PC-9 (cell line): ENCODE measurements at regions not wholly inside any gene's neighbourhood (a gene's known extent, or its start where the extent isn't known, plus 50 kb on each side); places are given as distances from the start of the nearest gene placed in this dataset.

Experiments
- BruUV-seq: library from RNA; stranded (reverse); fragments of 400-500 nt; replicated peaks from 2 replicates; lab custom pipeline; 2021; lab: Mats Ljungman, UMichigan
- CTCF ChIA-PET: fragments of 300-600 bp; sonication (Branson Sonifier 250); formaldehyde crosslinking; loops from one replicate; lab custom pipeline; 2022; ENCODE audit warnings: antibody characterized with exemption; lab: Charles Lee
- POLR2A ChIA-PET: fragments of 300-600 bp; sonication (Branson Sonifier 250); formaldehyde crosslinking; loops from one replicate; lab custom pipeline; 2022; ENCODE audit warnings: antibody characterized with exemption; ENCODE audit not compliant: unreplicated experiment; lab: Charles Lee
- DNase-seq, 2 experiments: peaks; one replicate each; pipeline versions ENCODE4 v3.0.0 to v3.0.0-alpha.2; 2015 to 2022; ENCODE audit warnings: mixed read lengths in 1 of 2
- H2AFZ ChIP-seq: fragments of 200-600 bp; sonication (generic); 2 replicates; pipeline ENCODE4 v1.8.1; 2017; ENCODE audit warnings: antibody characterized with exemption
- H3F3A ChIP-seq: fragments of 200-600 bp; sonication (generic); 2 replicates; pipeline ENCODE4 v1.8.1; 2017; ENCODE audit warnings: antibody characterized with exemption, mild to moderate bottlenecking, low read depth; ENCODE audit not compliant: insufficient read depth
- H3K27ac ChIP-seq: fragments of 200-600 bp; sonication (generic); 2 replicates; pipeline ENCODE4 v1.6.1; 2016; ENCODE audit warnings: mixed run types
- H3K27me3 ChIP-seq: fragments of 200-600 bp; sonication (generic); 2 replicates; pipeline ENCODE4 v1.6.1; 2016; ENCODE audit warnings: low read depth, mixed run types; ENCODE audit not compliant: insufficient read depth
- H3K36me3 ChIP-seq: fragments of 200-600 bp; sonication (generic); 2 replicates; pipeline ENCODE4 v1.6.1; 2016; ENCODE audit warnings: low read depth, mixed run types
- H3K4me1 ChIP-seq: fragments of 200-600 bp; sonication (generic); replicated peaks from 2 replicates; pipeline ENCODE4 v1.6.1; 2016; ENCODE audit warnings: mixed run types; ENCODE audit not compliant: insufficient read depth
- H3K4me2 ChIP-seq: fragments of 200-600 bp; sonication (generic); 2 replicates; pipeline ENCODE4 v1.6.1; 2017; ENCODE audit warnings: mixed run types
- H3K4me3 ChIP-seq: fragments of 200-600 bp; sonication (generic); 2 replicates; pipeline ENCODE4 v1.6.1; 2016; ENCODE audit warnings: mixed run types
- H3K79me2 ChIP-seq: fragments of 200-600 bp; sonication (generic); 2 replicates; pipeline ENCODE4 v1.6.1; 2017; ENCODE audit warnings: low read depth, mixed run types
- H3K9me2 ChIP-seq: fragments of 200-600 bp; sonication (generic); 2 replicates; pipeline ENCODE4 v1.8.1; 2017; ENCODE audit warnings: mild to moderate bottlenecking; ENCODE audit not compliant: insufficient read depth
- H3K9me3 ChIP-seq: fragments of 200-600 bp; sonication (generic); 2 replicates; pipeline ENCODE4 v1.8.1; 2016; ENCODE audit warnings: low read depth; ENCODE audit not compliant: insufficient read depth
- H4K20me1 ChIP-seq: fragments of 200-600 bp; sonication (generic); 2 replicates; pipeline ENCODE4 v1.8.1; 2017; ENCODE audit not compliant: insufficient read depth
- CTCF ChIP-seq: fragments of 200-600 bp; sonication (generic); conservative IDR thresholded peaks from 2 replicates; pipeline ENCODE4 v1.6.1; 2017; ENCODE audit warnings: mixed run types, antibody characterized with exemption, mild to moderate bottlenecking, moderate library complexity
- EZH2 ChIP-seq: fragments of 200-600 bp; sonication (generic); IDR thresholded peaks from 2 replicates; pipeline ENCODE4 v1.8.0; 2017; ENCODE audit warnings: antibody characterized with exemption, low read depth
- intact Hi-C: fragments of 100-400 bp; cut with micrococcal nuclease; formaldehyde crosslinking; loops from one replicate; pipeline ENCODE4 v1.10.0; 2022; ENCODE audit not compliant: unreplicated experiment

GRCh38 chr6:3937438-3937837, 88.3 kb downstream of the FAM50B start:
- Histone ChIP-seq H3K9me2 (no peaks in the 10 kb centered on the region), H3K27me3 (no peaks in the 10 kb centered on the region), H3K79me2 (no peaks in the 10 kb centered on the region), H3K4me2 (no peak overlapping the region), H3K36me3 (no peaks in the 10 kb centered on the region), H3K4me3 (no peak overlapping the region), H3K4me1 (no peaks in the 10 kb centered on the region), H2AFZ (no peak overlapping the region), H4K20me1 (no peaks in the 10 kb centered on the region), H3F3A (no peaks in the 10 kb centered on the region), H3K9me3 (no peaks in the 10 kb centered on the region), H3K27ac (no peak overlapping the region)
- TF ChIP-seq CTCF, result no peak
- no peak for TF ChIP-seq EZH2
- POLR2A ChIA-PET, result interaction anchor here (0.6 kb wide), 1 partner anchor 192 kb away, joined by 4 read pairs; no protein-coding TSS in a partner anchor
- BruUV-seq, result no TSS peak
- DNase-seq, result no peak
- CTCF ChIA-PET, result interaction anchor here (0.6 kb wide), 1 partner anchor 208 kb away, joined by 3 read pairs; no protein-coding TSS in a partner anchor
- intact Hi-C loops, result no loop called here

- Histone ChIP-seq H3K9me2 (no peaks in the 10 kb centered on the region), H4K20me1 (no peaks in the 10 kb centered on the region), H3K36me3 (no peaks in the 10 kb centered on the region), H3F3A (no peaks in the 10 kb centered on the region), H3K4me2 (no peak overlapping the region), H3K79me2 (no peaks in the 10 kb centered on the region), H3K9me3 (no peaks in the 10 kb centered on the region), H2AFZ (no peak overlapping the region), H3K4me3 (no peak overlapping the region), H3K4me1 (no peaks in the 10 kb centered on the region), H3K27me3 (no peaks in the 10 kb centered on the region), H3K27ac (no peak overlapping the region)
- CTCF ChIA-PET, result no interaction called here
- BruUV-seq, result no TSS peak
- POLR2A ChIA-PET, result no interaction called here
- no peak for TF ChIP-seq EZH2
- TF ChIP-seq CTCF, result no peak
- intact Hi-C loops, result no loop called here
- DNase-seq, result no peak
These were observed 89.7 kb downstream of the FAM50B start for GRCh38 chr6:3938715-3939367.

- no peak overlapping the region for H2AFZ ChIP-seq
- no peaks in the 10 kb centered on the region for H3K9me3 ChIP-seq
- TF ChIP-seq CTCF (no peak), EZH2 (no peak)
- H3F3A ChIP-seq, result no peaks in the 10 kb centered on the region
- no peaks in the 10 kb centered on the region for H3K36me3 ChIP-seq
- H3K4me1 ChIP-seq, result no peaks in the 10 kb centered on the region
- H3K9me2 ChIP-seq, result no peaks in the 10 kb centered on the region
- no peaks in the 10 kb centered on the region for H4K20me1 ChIP-seq
- intact Hi-C loops, result no loop called here
- no peak overlapping the region for H3K4me3 ChIP-seq
- H3K27me3 ChIP-seq, result no peaks in the 10 kb centered on the region
- H3K27ac ChIP-seq, result no peak overlapping the region
- no peaks in the 10 kb centered on the region for H3K79me2 ChIP-seq
- no peak for DNase-seq
- CTCF ChIA-PET, result no interaction called here
- BruUV-seq, result no TSS peak
- POLR2A ChIA-PET, result no interaction called here
- H3K4me2 ChIP-seq, result no peak overlapping the region
These were observed 90.3 kb downstream of the FAM50B start for GRCh38 chr6:3939368-3939958.
